Renal pelvis (tissue), 1 donor: ENCODE measurements at regions not wholly inside any gene's neighbourhood (a gene's known extent, or its start where the extent isn't known, plus 50 kb on each side); places are given as distances from the start of the nearest gene placed in this dataset.
"Not testable (repeated sequence)": the region's sequence is repeated elsewhere in the genome, so short reads cannot be mapped to it uniquely, and the experiment has no call there.

Experiments used
- DNase-seq: peaks from one replicate; pipeline ENCODE4 v3.0.0-alpha.2; 2013

DNA sequence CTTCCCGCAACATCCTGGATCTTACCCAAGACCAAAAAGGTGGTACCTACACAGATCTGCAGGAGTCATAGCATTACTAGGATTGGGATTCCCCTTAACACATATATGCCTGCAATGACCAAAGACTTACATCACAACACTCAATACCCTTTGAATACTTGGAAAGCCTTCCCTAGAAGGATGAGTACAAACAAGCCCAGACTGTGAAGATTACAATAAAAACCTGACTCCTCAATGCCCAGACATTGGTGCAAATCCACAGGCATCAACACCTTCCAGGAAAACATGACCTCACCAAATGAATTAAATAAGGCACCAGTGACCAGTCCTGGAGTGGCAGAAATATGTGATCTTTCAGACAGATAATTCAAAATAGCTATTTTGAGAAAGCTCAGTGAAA is 326.8 kb downstream of the TBL1XR1 start:
- DNase-seq, result no peak

DNA sequence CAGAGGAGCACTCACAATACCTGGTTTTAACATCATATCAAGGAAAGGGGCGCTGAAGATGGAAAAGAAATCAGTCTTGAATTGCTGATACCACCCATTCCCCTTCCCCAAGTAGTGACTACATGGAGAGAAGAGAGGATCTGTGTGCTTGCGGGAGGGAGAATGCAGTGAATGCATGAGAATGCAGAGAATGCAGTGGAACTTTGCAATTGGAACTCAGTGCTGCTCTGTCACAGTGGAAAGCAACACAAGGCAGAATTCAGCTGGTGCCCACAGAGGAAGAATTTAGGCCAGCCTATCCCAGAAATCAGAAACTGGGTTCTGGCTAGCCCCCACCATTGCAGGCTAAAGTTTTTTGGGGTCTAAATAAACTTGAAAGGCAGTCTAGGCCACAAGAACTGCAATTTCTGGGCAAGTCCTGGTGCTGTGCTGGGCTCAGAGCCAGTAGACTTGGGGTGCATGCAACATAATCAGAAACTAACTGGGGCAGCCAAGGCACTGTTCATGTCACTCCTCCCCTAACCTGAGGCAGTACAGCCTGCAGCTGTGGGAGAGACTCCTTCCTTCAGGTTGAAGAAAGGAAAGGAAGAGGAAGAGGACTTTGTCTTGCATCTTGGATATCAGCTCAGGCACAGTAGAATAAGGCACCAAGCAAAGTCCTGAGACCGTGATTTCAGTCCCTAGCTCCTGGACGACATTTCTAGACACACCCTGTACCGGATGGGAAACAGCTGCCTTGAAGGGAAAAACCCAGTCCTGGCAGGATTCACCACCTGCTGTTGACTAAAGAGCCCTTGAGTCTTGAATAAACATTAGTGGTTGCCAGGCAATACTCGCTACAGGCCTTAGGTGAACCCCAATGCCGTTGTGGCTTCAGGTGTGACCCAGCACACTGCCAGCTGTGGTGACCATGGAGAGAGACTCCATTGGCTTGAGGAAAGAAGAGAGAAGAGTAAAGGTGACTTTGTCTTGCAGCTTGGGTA is 329.3 kb downstream of the TBL1XR1 start:
- DNase-seq, result no peak

DNA sequence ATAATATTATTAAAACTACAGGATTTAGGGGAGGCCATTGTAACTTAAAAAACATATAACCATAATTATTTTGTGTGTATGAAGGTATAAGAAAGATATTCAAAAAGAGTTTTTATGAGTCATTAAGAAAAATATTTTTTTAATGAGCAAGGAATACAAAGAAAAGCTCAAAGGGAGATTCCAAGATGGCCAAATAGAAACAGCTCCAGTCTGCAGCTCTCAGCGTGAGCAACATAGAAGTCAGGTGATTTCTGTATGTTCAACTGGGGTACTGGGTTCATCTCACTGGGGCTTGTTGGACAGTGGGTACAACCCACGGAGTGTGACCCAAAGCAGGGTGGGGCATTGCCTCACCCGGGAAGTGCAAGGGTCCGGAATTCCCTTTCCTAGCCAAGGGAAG is 336.1 kb downstream of the TBL1XR1 start:
- DNase-seq, result no peak

DNA sequence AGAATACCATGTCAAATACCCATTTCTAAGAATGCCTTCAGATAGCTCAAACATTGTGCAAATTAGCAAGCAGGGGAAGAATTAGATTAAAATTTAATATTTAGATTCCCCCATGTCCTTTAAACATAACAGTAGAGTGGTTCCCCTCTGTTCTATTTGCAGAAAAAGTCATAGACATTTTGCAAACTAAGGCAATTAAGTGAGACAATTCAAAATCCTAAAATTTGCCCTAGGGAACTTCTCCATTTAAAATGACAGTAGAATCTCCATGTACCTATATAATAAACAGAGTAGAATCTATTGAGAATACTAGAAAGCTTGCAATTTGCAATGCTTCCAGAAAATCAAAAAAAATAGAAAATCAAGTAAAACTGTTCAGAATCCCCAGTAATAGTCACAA is 340.6 kb downstream of the TBL1XR1 start:
- no peak for DNase-seq

DNA sequence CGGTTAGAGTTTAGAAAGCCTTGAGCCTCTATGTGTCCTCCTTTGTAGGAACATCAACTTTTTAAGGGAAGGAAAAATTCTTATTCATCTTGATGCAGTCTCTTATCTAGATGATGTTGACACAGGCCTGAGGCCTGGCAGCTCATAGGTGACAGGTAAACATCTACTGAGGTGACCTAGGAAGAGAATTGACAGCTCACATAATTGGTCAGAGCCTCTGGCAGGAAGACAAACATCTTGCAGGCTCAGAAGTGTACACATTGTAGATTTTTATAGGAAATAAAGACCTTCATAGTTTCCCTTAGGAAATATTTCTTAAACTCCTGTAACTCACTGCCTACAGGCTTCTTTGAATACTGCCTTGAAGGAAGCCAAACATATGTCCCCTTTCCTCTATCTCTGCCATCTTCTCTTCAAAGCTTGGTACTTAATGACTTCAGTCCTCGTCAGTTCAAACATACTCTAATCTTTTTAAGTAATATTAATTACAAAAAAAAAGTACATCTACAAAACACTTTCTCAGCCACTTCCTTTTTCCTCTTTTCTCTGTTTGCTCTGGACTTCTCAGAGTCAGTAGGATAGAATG is 341.3 kb downstream of the TBL1XR1 start:
- no peak for DNase-seq

DNA sequence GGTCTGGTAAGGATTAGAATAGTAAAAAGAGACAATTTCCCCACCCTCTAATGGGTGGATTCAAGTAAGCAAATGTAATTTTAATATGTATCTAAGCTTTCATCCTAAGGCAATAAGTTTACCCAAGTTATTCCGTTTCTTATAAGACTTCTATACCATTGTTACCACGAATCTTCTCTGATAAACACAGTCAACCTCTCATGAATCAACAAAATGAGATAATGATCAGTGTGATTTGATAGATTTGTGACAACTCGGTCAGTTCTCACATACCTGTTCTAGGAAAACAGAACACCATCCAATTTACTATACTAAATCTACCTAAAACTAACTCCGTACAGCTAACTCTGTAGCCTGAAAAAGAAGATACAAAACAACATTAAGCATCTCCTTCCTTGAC is 342.1 kb downstream of the TBL1XR1 start:
- DNase-seq, result no peak

DNA sequence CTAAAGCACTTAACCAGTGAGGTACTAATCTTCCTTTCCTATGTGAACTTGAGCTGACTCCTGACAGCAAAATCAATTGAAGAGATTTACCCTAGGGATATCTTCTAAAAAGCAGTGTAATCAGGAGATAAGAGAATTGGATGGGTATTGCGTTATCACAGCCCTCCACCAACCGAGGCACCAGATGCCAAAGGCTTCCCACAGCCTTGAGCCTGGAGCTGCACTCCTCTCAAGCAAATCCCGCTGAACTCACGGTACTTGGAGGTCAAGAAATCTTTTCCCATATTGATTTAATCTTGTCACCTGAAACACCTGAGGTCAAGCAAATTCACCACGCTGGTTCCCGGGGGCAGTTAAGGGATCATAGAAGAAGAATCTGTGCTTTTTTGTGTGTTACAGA is 346.8 kb downstream of the TBL1XR1 start:
- DNase-seq, result no peak

DNA sequence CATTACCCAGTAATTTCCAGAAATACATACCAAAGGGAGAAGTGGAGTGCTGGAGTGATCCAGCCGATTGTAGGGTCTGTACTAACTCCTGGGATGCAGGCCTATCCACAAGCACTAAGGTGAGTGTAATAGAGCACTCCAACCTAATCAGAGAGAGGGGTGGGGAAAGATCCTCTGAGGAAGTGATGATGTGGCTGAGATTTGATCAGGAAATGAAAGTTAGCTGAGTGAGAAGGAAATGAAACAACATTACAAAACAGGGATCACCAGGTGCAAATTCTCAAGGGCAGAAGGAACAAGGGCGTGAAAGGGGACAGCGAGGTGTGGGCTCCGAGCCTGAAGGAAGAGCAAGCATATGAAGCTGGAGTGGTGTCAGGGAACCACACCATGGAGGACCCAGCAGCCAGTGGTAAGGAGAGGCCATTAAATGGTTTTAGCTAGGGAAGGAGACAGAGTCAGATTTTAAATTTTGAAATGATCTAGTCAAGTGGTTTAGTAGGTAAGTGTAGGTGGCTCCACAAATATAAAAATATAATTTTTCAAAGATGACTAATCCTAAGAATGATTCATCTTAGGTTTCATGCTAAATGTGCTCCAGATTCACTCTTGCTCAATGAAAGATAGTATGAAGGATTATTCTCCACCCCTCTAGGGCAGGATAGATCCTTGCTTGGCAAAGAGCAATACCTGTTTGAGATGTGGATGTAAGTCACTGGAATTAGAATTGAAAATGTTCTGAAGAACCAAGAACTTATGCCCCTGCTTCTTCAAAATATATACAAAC is 348.7 kb downstream of the TBL1XR1 start:
- DNase-seq, result no peak

DNA sequence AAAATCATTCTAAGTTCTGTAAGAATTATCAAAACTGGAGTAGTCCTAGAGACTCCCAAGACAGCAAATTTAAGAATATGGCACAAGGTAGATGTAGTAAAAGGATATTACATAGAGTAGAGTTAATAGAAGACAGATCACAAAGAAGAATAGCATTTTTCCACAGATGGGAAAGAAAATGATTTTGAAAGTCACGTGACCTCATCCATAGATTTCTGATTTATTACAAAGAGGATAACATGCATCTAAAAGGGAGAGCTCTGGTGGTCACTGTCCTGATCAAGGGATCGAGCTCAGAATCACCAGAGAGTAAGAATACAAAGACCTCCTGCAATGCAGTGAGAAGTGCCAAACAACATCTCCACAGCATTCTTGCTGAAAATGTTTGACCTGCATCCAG is 354.4 kb downstream of the TBL1XR1 start:
- DNase-seq, result no peak

DNA sequence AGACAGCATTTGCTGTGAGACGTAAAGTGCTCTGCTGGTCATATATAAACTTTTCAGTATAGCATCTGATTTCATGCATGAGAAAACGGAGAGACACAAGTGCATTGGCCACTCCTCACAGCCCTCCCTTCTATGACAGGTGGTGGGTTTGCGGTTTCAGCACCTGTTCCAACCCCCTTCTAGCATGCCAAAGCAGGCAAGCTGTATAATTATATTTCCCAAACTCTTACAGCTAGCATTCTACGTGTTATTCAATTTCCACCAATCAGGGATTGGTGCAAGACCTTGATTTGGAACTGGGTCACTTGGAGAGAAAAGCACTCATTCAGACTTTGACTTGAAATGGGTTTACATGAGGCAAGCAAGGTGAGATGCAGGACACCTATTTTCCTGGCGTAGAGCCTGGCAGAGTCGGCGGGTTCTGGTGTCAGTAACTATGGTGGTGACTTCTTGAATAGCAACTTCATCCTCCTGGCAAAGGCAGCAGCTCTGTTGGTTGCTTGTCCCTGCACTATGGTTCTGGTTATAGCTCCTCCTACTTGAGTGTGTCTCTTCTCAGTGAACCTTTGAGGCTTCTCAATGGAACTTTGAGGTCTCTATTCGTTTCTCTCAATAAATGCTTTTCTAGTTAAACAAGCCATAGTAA is 356.5 kb downstream of the TBL1XR1 start:
- DNase-seq, result no peak

DNA sequence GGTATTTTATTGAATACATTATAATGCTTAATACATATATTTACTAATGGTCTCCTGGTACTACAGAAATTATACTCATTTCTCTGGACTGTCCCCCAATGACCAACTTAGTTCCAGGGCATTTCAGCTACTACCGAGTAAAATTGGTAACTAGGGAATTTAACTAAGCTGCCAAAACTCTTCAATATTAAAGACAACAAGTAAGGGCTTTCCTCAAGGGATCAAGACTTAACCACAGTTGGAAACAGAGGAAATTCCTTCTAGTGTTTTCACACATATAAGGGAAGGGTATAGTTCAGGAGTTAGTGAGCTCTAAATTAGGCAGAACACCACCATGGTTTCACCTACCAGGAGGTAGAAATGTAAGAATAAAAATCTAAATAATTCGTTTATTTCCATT is 357.4 kb downstream of the TBL1XR1 start:
- DNase-seq, result no peak

DNA sequence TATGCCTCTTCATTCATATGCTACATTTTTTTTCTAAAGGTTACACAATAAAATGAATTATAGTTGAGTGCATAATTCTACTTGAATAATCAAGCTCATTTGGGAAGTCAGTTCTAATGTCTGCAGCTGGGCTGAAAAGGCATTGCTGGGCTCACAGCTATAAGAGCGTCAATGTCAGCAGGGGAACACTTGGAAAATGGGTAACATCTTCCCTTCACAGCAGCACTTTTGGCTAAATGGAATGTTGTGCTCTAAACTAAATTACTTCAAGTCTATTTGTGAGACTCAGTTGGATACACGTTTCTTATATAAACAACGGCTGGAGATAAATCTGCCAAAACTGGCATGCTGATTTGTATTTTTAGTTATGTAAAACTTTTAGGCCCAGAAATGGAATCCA is 357.8 kb downstream of the TBL1XR1 start:
- no peak for DNase-seq

DNA sequence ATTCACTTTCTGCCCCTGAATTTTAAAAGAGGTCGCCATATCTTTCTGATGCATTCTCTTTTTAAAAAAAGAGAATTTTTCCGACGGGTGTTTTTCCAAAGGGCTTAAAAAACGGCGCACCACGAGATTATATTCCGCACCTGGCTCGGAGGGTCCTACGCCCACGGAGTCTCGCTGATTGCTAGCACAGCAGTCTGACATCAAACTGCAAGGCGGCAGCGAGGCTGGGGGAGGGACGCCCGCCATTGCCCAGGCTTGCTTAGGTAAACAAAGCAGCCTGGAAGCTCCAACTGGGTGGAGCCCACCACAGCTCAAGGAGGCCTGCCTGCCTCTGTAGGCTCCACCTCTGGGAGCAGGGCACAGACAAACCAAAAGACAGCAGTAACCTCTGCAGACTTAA is 370.0 kb downstream of the TBL1XR1 start:
- DNase-seq, result not testable (repeated sequence)

DNA sequence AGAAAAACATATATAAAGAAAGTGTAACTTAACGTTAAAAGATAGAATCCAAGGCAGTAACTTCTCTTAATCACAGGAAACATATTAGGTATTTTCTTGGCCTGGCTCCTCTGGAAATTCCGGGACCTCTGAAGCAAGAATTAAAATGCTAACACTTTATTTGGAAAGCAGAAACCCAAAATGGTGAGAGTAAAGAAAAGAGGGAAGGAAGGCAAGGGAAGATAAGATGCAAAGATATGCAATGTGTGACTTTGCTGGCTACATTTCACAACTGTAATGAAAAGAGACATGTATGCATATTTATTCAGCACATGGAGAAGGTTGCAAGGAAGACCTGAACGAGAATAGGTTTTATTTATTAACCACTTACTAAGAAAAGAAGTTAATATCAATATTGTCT is 372.5 kb downstream of the TBL1XR1 start:
- no peak for DNase-seq

DNA sequence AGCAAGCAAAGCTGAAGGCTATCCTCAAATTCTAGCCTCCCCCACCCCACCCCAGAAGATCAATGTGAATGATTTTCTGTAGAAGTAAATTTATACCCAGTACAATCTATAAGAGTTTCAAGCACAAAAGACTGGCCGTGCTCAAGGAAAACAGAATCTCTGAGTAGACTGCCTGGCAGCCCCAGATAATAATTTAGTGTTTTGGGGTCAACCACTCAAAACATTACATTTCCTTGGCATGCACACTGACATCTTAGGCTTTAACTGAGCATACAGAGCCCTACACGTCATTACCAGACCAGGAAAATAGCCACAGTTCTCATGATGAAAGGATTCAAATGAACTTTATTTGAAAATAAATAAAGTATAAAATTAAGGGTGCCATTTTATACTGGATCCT is 376.5 kb downstream of the TBL1XR1 start:
- no peak for DNase-seq

DNA sequence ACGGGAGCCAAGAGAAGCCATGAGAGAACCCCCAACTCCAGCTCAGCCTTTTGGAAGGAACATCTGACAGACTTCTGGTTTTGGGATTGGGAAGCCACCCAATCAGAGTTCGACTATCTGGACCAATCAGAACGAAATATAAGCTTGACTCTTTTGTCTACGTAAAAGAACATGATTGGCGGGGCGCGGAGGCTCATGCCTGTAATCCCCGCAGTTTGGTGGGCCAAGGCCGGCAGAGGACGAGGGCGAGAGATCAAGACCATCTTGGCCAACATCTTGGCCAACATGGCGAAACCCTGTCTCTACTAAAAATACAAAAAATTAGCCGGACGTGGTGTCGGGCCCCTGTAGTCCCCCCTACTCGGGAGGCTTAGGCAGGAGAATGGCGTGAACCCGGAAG is 380.3 kb downstream of the TBL1XR1 start:
- no peak for DNase-seq

DNA sequence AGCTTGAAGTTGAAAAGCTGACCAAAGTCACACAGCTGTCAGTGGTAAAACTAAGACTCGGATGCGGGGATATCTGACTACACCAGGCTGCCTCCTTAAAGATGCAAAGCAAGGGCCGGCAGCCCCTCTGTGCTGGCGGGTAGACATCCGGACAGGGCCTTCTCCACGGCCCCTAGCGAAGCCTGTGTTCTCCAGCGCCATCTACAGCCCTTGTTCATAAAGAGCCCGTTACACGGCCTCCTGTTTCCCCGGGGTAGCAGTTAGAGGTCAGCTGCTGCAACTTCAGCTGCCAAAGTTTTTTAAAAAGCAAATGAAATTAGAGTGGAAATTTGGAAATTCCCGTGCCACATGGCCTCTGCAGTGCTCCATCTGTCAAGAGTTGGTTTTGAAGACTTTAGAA is 383.0 kb downstream of the TBL1XR1 start:
- DNase-seq, result peak; percentile 64

DNA sequence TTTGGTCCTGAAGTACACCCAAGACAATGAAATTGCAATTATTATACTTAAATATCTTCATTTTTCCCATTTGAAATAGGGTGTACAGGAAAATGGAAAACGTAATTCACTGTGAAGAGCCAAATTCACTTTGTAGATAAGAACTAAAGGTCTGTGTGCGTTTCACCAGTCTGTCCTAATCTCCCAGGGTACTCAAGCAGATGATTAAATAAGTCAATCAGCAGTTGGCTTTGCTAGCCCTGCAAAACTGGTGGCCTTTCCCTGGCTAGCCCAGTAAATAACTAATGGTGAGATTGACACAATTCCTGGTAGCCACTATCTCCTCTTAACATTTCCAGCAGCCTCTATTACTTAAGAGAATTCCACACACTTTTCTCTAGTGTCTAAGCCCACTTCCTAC is 389.3 kb downstream of the TBL1XR1 start:
- no peak for DNase-seq

DNA sequence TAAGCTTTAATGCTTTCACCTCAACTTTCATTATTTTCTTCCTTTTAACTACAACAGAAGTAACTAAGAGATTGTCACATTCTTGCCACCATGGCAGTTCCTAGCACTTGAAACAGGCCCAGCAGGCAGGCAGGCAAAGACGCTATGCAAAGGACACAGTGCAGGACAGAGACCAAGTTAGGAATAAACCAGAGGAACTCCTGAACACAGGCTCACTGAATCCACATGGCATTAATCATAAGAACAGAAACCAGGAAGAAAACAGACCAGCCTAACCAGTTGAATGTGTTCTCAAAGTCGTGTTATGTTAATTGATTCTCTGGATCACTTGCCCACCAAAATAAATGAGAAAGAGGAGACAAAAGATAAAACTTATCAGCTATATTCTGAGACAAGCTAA is 397.6 kb downstream of the TBL1XR1 start:
- DNase-seq, result no peak

DNA sequence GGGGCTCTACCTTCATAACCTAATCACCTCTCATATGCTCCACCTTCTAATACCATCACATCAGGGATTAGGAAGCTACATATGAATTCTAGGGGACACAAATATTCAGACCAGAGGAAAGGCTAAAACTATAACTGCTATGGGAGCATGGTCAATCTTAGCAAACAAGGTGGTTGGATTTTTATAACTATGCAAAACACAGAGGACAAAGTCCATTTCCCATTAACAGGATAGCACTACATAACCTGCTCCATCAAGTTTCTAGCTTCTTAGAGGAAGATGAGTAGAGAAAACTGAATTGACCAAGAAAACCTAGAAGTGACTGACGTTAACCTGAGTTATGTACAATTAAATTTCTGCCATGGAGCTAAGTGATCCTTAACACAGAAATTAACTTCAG is 398.6 kb downstream of the TBL1XR1 start:
- DNase-seq, result no peak

DNA sequence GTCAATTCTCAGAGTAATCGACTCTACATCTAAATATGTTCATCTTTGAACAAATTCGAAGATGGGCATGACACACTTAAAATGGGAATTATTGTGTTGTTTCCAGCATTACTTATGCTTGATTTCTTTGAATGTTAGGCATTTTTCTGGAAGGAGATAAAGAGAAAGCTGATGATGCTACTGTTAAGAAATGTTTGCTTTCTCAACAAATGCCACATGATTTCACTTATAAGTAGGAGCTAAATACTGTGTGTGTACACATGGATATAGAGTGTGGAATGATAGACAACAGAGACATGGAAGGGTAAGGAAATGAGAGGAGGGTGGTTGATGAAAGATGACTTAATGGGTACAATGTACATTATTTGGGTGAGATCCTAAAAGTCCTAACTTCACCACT is 400.9 kb downstream of the TBL1XR1 start:
- DNase-seq, result no peak

DNA sequence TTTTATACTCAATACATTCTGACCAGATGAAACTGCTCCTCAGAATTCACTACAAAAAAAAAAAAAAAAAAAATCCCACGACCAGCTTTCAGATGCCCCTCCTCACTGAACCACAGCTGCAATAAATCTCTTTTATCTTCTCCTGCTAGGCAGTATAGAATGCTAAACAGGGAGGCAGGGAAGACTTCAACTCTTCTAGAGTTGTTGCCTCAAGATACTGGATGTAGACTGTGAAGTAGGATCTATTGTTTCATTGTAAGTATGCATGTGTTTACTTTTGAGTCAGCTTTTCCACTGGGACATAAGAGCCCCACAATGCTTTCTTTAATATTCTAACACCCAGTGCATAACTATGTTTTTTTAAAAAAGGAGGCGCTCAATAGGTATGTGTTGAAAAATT is 401.4 kb downstream of the TBL1XR1 start:
- peak; percentile 72 for DNase-seq
